ENCODE measurements at regions not wholly inside any gene's neighbourhood (a gene's known extent, or its start where the extent isn't known, plus 50 kb on each side); places are given as distances from the start of the nearest gene placed in this dataset.
"Not testable (repeated sequence)": the region's sequence is repeated elsewhere in the genome, so short reads cannot be mapped to it uniquely, and the experiment has no call there.

DNA sequence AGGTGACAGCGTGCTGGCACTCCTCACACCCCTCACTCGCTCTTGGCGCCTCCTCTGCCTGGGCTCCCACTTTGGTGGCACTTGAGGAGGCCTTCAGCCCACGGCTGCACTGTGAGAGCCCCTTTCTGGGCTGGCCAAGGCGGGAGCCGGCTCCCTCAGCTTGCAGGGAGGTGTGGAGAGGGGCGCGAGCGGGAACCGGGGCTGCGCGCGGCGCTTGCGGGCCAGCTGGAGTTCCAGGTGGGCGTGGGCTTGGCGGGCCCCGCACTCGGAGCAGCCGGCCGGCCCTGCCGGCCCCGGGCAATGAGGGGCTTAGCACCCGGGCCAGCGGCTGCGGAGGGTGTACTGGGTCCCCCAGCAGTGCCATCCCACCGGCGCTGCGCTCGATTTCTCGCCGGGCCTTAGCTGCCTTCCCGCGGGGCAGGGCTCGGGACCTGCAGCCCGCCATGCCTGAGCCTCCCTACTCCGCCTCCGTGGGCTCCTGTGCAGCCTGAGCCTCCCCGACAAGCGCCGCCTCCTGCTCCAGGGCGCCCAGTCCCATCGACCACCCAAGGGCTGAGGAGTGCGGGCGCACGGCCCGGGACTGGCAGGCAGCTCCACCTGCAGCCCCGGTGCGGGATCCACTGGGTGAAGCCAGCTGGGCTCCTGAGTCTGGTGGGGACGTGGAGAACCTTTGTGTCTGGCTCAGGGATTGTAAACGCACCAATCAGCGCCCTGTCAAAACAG is 247.7 kb upstream of the SLIT2 start:
- TF ChIP-seq CREB5 (CRISPR knock-in tag; IDR thresholded peaks at IDR 0.05; ENCODE audit: low read depth); TOX (CRISPR knock-in tag; IDR thresholded peaks at IDR 0.05; ENCODE audit: borderline replicate concordance); GLIS3 (CRISPR knock-in tag; IDR thresholded peaks at IDR 0.05); ZFP3 (CRISPR knock-in tag; IDR thresholded peaks at IDR 0.05); PPARA (CRISPR knock-in tag; IDR thresholded peaks at IDR 0.05; ENCODE audit: borderline replicate concordance): not testable (repeated sequence)

Data from SK-N-SH treated with all-trans-retinoic acid at 6 μM for 48 hours (cell line).